ENCODE measurements at regions not wholly inside any gene's neighbourhood (a gene's known extent, or its start where the extent isn't known, plus 50 kb on each side); places are given as distances from the start of the nearest gene placed in this dataset.
"Not testable (repeated sequence)": the region's sequence is repeated elsewhere in the genome, so short reads cannot be mapped to it uniquely, and the experiment has no call there.

DNA sequence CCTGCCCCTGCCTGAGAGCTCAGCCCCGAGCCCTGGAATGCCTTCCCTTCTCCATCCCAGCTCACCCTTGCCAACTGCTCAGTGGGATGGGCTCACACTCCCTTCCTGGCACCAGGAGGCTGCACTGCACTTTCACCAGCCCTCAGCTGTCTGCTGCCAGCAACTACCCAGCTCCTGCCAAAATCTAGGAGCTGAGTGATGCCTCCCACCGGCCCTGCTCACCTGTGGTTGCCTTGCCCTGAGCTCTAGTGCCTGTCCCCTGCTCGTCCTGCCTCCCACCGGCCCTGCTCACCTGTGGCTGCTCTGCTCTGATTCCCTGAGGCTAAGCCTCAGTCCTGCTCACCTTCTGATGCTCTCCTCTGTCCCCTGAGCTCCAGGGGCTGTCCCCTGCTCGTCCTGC is 119.8 kb downstream of the TMEM121 start:
- DNase-seq (ENCODE audit: insufficient read length, low spot score) (no peak), FAIRE-seq (no peak)
- TF ChIP-seq, protein P1, sequence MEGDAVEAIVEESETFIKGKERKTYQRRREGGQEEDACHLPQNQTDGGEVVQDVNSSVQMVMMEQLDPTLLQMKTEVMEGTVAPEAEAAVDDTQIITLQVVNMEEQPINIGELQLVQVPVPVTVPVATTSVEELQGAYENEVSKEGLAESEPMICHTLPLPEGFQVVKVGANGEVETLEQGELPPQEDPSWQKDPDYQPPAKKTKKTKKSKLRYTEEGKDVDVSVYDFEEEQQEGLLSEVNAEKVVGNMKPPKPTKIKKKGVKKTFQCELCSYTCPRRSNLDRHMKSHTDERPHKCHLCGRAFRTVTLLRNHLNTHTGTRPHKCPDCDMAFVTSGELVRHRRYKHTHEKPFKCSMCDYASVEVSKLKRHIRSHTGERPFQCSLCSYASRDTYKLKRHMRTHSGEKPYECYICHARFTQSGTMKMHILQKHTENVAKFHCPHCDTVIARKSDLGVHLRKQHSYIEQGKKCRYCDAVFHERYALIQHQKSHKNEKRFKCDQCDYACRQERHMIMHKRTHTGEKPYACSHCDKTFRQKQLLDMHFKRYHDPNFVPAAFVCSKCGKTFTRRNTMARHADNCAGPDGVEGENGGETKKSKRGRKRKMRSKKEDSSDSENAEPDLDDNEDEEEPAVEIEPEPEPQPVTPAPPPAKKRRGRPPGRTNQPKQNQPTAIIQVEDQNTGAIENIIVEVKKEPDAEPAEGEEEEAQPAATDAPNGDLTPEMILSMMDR (IDR thresholded peaks at IDR 0.05; ENCODE audit: insufficient read depth, missing control alignments), result no peak

DNA sequence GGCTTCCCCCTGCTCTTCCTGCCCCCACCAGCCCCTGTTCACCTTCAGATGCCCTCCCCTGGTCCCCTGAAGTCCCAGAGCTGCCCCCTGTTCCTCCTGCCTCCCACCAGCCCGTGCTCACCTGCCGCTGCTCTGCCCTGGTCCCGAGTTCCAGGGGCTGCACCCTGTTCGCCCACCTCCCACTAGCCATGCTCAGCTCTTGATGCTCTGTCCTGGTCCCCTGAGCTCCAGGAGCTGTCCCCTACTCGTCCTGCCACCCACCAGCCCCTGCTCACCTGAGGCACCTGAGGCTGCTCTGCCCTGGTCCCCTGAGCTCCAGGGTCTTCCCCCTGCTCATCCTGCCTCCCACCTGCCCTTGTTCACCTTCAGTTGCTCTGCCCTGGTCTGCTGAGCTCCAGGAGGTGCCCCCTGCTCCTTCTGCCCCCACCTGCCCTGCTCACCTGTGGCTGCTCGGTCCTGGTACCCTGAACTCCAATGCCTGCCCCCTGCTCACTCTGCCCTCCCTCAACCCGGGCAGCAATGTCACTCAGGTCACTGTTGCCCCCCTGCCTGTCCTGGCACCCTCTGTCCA is 120.4 kb downstream of the TMEM121 start:
- not testable (repeated sequence) for DNase-seq (ENCODE audit: insufficient read length, low spot score); FAIRE-seq

DNA sequence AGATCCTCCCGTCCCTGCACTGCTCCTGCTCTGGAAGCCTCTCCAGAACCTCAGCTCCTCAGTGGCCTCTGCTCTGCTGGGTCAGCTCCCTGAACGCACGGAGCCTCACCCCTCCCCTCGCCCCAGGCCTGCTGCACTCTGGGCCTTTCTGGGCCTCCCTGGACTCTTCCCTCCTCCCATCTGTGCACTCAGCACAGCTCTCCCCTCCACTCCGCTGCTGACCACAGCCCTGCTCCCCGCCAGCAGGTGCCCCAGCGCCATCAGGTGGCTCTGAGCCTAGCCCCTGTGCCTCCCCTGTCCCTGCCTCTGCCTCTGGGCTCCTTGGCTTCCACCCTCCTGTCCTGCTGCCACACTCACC is 121.0 kb downstream of the TMEM121 start:
- not testable (repeated sequence) for DNase-seq (ENCODE audit: insufficient read length, low spot score); FAIRE-seq

DNA sequence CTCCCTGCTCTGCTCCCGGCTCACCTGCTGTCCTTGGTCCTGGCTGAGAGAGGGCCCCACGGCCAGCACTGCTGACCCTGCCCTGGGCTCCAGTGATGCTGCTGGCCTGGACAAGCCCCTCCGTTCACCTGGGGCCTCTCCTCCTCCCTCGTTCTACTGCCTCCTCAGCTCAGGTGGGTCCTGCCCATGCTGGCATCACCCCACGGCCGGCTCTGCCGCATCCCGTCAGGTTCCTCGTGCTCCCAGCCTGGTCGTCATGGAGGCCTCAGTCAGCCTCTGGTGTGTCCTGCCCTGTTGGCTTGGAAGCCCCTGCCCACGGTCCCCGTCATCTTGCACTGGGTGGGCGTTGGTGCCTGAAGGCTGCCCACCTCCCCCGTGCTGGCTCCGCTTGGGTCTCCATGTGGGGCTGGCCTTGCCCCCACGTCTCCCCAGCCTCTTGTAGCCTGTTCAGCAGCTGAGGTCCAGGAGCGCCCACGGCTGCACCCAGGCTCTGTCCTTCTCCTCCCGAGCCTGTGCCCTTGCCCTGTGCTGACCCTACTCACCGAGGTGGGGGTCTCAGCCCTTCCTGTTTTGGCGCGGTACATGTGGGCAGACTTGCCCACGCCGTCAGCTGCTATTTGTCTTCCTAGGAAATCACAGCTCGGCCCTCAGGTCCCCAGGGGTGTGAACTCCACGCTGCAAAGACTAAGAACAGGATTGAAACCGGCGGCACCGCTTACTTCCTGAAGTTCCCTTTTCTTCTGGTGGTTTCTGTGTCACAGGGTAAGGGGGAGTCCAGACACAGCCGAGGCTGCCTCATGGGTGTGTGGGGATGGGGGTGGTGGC is 121.6 kb downstream of the TMEM121 start:
- FAIRE-seq, result no peak
- TF ChIP-seq, protein P1 (IDR thresholded peaks at IDR 0.05; ENCODE audit: insufficient read depth, missing control alignments), result no peak
- no peak for DNase-seq (ENCODE audit: insufficient read length, low spot score)

DNA sequence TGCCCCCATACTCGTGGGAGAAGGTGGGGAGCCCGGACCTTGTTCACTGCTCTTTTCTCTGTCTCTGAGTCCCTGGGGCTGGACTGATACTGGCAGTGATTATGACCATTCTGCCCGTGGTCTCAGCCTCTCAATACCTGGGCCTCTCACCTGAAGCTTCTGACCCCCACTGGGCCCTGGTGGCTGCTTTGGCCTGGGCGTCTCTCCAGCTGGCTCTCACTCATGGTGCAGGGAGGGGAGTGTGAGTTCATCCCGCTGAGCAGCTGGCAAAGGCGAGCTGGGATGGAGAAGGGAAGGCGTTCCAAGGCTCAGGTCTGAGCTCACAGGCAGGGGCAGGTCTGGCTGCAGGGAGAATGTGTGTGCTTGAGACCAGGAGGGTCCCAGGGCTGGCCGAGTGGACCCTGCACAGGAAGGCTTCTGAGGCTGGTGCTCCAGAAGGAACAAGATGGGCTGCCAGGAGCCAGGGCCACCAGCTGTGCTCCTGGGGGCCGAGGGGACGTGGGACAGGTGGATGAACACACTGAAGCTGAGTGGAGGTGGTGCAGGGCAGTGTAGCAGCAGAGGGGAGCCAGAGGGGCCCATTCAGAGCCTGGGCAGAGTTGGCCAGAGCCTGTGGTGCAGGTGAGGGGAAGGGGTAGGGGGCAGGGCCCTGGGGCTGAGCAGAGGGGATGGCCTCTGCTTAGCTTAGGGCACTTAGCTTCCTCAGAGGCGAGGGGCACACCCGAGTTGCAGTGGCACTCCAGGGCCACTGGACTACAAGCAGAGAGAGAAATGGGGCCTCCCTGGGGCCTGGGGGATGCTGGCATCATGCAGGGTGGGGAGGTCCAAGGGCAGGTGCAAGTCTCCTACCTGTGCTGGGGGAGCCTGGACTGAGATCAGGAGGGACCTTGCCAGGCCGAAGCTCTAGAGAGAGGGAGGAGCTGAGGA is 122.5 kb downstream of the TMEM121 start:
- DNase-seq (ENCODE audit: insufficient read length, low spot score); FAIRE-seq: not testable (repeated sequence)

DNA sequence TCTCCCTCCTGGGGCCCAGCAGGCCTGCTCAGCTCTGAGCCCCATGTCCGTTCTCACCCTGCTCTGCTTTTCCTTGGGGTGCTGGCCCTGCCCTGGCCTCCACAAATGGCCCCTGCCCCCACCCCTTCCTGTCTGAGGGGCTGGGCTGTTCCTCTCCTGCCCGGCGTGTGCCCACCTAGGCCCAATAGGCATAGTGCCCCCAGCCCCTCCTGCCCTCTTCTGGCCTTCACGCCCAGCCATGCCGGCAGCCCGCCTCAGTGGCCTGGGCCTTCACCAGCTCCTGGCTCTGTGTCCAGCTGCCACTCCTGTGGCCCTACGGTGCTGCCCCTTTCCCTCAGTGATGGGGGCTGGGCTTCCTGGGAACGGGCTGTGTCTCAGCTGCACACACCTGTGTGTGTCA is 125.9 kb downstream of the TMEM121 start:
- DNase-seq (ENCODE audit: insufficient read length, low spot score); FAIRE-seq: not testable (repeated sequence)

DNA sequence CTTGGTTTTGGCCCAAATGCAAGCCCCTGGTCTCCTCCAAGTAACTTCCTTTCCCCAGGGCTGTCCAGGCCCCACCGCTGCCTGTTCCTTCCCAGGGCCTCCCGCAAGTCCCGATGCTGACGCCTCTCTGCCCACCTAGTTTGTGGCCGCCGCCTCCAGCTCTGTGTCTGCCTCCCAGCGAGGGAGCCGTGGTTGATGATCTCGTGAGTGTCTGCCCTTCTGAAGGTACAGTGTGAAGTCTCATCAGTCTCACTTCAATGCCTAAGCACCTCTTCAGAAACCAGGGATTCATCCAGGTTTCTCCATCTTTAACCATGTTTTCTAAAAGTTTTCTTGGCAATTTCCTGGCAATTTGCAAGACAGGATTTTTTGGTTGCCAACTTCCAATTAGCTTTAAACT is 127.5 kb downstream of the TMEM121 start:
- FAIRE-seq; DNase-seq (ENCODE audit: insufficient read length, low spot score): not testable (repeated sequence)

DNA sequence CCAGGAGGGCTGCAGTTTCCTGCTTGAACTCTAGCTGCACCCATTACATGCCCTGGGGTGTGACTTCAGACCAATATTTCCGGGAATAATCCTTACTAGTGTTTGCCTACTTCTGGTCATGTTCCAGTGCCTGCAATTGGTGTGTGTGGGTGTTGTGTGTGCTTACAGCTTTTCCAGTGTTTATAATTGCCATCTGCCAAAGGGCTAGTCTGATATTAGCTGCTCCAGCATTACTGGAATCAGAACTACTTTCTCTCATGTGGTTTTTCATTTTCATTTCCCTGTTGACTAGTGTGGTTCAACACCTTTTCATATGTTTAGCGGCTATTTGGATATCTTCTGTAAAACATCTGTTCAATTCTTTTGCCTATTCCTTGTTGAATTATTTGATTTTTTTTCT is 132.9 kb downstream of the TMEM121 start:
- not testable (repeated sequence) for DNase-seq (ENCODE audit: insufficient read length, low spot score); FAIRE-seq

DNA sequence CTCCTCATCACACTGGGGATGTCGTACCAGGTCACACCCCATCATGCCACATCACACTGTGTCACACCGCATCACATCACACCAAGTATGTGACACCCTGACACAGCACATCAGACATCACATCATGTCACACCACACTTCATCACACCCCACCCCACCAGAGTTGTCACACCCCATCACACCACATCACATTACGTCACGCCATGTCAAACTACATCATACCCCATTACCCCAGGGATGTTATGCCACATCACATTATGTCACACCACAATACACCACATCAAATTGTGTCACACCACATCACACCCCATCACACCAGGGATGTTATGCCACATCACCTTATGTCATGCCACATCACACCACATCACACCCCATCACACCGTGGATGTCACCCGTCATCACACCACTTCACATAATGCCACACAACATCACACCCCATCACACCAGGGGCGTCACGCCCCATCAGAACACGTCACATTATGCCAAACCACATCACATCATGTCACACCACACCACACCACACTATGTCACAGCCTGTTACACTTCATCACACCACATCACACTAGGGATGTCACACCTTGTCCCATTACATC is 133.6 kb downstream of the TMEM121 start:
- no peak for FAIRE-seq
- no peak for DNase-seq (ENCODE audit: insufficient read length, low spot score)
- TF ChIP-seq, protein P1 (IDR thresholded peaks at IDR 0.05; ENCODE audit: insufficient read depth, missing control alignments), result no peak

DNA sequence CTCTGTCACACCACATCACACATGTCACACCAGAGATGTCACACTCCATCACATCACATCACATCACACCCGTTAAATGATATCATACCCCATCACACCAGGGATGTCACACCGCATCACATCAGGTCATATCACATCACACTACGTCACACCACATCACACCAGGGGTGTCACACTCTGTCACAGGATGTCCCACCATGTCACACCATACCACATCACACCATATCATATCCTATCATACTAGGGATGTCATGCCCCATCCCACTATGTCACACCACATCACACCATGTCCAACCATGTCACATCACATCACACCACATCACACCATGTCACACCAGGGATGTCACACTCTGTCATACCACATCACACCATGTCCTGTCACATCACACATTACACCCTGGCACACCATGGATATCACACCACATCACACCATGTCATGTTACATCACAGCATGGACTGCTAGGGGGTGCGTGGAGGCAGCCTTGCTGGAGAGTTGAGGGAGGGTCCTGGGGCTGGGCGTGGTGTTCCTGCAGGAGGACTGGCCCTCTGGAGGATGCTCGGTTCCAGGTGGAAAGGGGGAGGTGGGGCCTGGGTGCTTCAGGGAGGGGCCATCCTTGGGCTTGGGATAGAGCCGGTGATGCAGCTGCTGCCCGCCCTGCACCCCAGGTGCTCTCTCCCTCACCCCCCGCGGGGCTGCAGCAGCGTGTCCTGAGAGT is 134.6 kb downstream of the TMEM121 start:
- FAIRE-seq (no peak), DNase-seq (ENCODE audit: insufficient read length, low spot score) (no peak)
- TF ChIP-seq, protein P1 (IDR thresholded peaks at IDR 0.05; ENCODE audit: insufficient read depth, missing control alignments), result no peak

DNA sequence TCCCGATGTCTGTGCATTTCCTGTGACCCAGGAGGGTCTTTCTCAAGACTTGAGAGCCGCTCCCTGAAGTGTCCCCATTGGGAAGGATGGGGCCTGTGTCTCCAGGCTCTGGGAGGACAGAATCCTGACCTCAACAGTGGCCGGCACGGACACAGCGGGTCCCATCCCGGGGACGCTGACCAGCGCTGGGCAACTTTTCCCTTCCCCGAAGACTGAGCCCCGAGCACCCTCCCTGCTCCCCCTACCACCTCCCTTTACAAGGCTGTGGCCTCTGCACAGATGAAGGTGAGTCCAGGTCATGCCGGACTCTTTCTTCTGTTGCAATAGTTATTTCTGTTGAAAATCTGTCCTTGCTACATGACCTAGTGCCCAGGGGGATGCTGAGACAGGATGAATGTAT is 135.7 kb downstream of the TMEM121 start:
- FAIRE-seq; DNase-seq (ENCODE audit: insufficient read length, low spot score): not testable (repeated sequence)

DNA sequence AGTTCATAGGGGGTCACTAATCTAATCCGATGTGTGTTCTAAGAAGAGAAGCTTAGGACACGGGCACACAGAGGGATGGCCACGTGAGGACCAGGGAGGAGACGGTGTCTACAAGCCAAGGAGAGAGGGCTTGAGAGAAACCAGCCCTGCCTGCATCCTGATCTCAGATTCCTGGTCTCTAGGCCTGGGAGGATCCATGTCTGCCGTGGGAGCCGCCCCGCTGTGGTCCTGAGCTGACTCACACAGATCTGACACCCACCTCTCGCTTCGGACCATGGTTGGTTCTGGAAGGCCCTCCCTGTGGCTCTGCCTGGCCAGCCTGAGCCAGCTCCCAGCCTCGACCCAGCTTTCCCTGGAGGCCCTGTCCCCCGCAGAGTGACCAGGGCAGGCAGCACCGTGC is 136.2 kb downstream of the TMEM121 start:
- FAIRE-seq; DNase-seq (ENCODE audit: insufficient read length, low spot score): not testable (repeated sequence)

DNA sequence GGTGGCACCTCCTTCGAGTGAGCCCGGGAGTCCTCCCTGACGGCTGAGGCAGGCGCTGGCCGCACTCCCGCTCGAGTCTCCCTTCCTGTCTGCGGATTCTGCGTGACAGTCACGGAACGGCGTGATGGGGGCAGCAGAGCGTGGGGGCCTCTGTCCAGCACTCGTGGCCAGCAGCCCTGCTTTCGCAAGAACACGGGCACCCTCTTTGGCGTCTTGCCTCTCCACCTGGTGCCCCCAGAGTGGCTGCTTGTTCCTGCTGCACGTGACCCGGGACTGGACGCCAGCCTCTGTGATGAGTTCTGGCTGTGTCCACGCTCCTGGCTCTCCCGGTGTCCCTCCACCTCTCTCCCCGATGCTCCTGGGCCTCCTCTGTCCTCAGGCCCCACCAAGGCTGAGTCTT is 136.9 kb downstream of the TMEM121 start:
- FAIRE-seq; DNase-seq (ENCODE audit: insufficient read length, low spot score): not testable (repeated sequence)
